Cardiac fibroblast (primary cell): ENCODE measurements at regions not wholly inside any gene's neighbourhood (a gene's known extent, or its start where the extent isn't known, plus 50 kb on each side); places are given as distances from the start of the nearest gene placed in this dataset.
A peak's percentile ranks its signal among the peaks of the same experiment; 100 is the strongest.
"Not testable (repeated sequence)": the region's sequence is repeated elsewhere in the genome, so short reads cannot be mapped to it uniquely, and the experiment has no call there.

Experiments
- DNase-seq, 2 donors: peaks; one replicate each; pipeline versions ENCODE4 v3.0.0 to v3.0.0-alpha.2; 2010; ENCODE audit warnings: low read depth in 2 of 2
- H3K4me3 ChIP-seq, 2 donors: replicated peaks in 1 of 2; 1 replicate in 1 of 2; 2 replicates in 1 of 2; pipeline ENCODE4 v1.5.1; 2011; ENCODE audit warnings: low read depth in 2 of 2, low read length in 2 of 2, mild to moderate bottlenecking in 2 of 2, moderate library complexity in 1 of 2
- CTCF ChIP-seq: IDR thresholded peaks from one replicate; pipeline ENCODE4 v1.5.1; 2011; ENCODE audit warnings: low read depth, mild to moderate bottlenecking, low read length, inconsistent platforms

- no peak for TF ChIP-seq CTCF
- no peak overlapping the region for H3K4me3 ChIP-seq
- peak in 1 of 2 donors; percentile 56 for DNase-seq
Observed at GRCh38 chrX:45428831-45429230, 228.2 kb upstream of the DIPK2B start.

- H3K4me3 ChIP-seq, result no peak overlapping the region
- DNase-seq, result peak in 1 of 2 donors; percentile 10
- no peak for TF ChIP-seq CTCF
Observed at GRCh38 chrX:45424326-45424725, 223.7 kb upstream of the DIPK2B start.

- DNase-seq, result peak; percentile 10 to 32
- no peak for TF ChIP-seq CTCF
- H3K4me3 ChIP-seq, result no peak overlapping the region
Observed at GRCh38 chrX:45422216-45422925, 221.7 kb upstream of the DIPK2B start.

GRCh38 chrX:45421806-45422205 lies 221.1 kb upstream of the DIPK2B start:
- peak in 1 of 2 donors; percentile 9 for DNase-seq
- TF ChIP-seq CTCF, result no peak
- H3K4me3 ChIP-seq, result no peak overlapping the region

- no peak overlapping the region for H3K4me3 ChIP-seq
- TF ChIP-seq CTCF, result no peak
- DNase-seq, result no peak
Observed at GRCh38 chrX:45404206-45404605, 203.5 kb upstream of the DIPK2B start.

- no peak for TF ChIP-seq CTCF
- no peak overlapping the region for H3K4me3 ChIP-seq
Observed at GRCh38 chrX:45401923-45402322, 201.2 kb upstream of the DIPK2B start.

GRCh38 chrX:45400951-45401725 lies 200.5 kb upstream of the DIPK2B start:
- not testable (repeated sequence) for DNase-seq, H3K4me3 ChIP-seq

More at GRCh38 chrX:45401923-45402322, 201.2 kb upstream of the DIPK2B start:
- no peak for DNase-seq
